SK-N-DZ (cell line): ENCODE measurements at regions not wholly inside any gene's neighbourhood (a gene's known extent, or its start where the extent isn't known, plus 50 kb on each side); places are given as distances from the start of the nearest gene placed in this dataset.
"Not testable (repeated sequence)": the region's sequence is repeated elsewhere in the genome, so short reads cannot be mapped to it uniquely, and the experiment has no call there.

Source experiments
- DNase-seq: peaks from one replicate; pipeline ENCODE4 v3.0.0-alpha.2; 2015; ENCODE audit warnings: low spot score

- DNase-seq = no peak
Measured at GRCh38 chr14:41549821-41550607, 56.7 kb upstream of the LRFN5 start.

GRCh38 chr14:41549282-41549681 is 57.4 kb upstream of the LRFN5 start:
- no peak for DNase-seq

- no peak for DNase-seq
Measured at GRCh38 chr14:41548666-41549065, 58.0 kb upstream of the LRFN5 start.

- DNase-seq = no peak
Measured at GRCh38 chr14:41541333-41541732, 65.3 kb upstream of the LRFN5 start.

- no peak for DNase-seq
Measured at GRCh38 chr14:41532255-41532654, 74.4 kb upstream of the LRFN5 start.

- no peak for DNase-seq
Measured at GRCh38 chr14:41521891-41522290, 84.8 kb upstream of the LRFN5 start.

- DNase-seq = not testable (repeated sequence)
Measured at GRCh38 chr14:41518030-41518429, 88.6 kb upstream of the LRFN5 start.

GRCh38 chr14:41506552-41506951 is 100.1 kb upstream of the LRFN5 start:
- no peak for DNase-seq

- DNase-seq = no peak
Measured at GRCh38 chr14:41505491-41505890, 101.2 kb upstream of the LRFN5 start.

- no peak for DNase-seq
Measured at GRCh38 chr14:41498959-41499358, 107.7 kb upstream of the LRFN5 start.

GRCh38 chr14:41490323-41490722 is 116.4 kb upstream of the LRFN5 start:
- DNase-seq = no peak

GRCh38 chr14:41489315-41489972 is 117.2 kb upstream of the LRFN5 start:
- DNase-seq = no peak

GRCh38 chr14:41488401-41488800 is 118.3 kb upstream of the LRFN5 start:
- no peak for DNase-seq

- DNase-seq = no peak
Measured at GRCh38 chr14:41482861-41483260, 123.8 kb upstream of the LRFN5 start.

- DNase-seq = no peak
Measured at GRCh38 chr14:41476526-41476925, 130.2 kb upstream of the LRFN5 start.

GRCh38 chr14:41461380-41461779 is 145.3 kb upstream of the LRFN5 start:
- DNase-seq = no peak

GRCh38 chr14:41457393-41457792 is 149.3 kb upstream of the LRFN5 start:
- no peak for DNase-seq

GRCh38 chr14:41449066-41449465 is 157.6 kb upstream of the LRFN5 start:
- DNase-seq = no peak

GRCh38 chr14:41446008-41446407 is 160.7 kb upstream of the LRFN5 start:
- DNase-seq = no peak

- DNase-seq = no peak
Measured at GRCh38 chr14:41423503-41423902, 183.2 kb upstream of the LRFN5 start.

GRCh38 chr14:41421308-41421707 is 185.4 kb upstream of the LRFN5 start:
- DNase-seq = not testable (repeated sequence)

- no peak for DNase-seq
Measured at GRCh38 chr14:41419709-41420108, 187.0 kb upstream of the LRFN5 start.

GRCh38 chr14:41418851-41419250 is 187.8 kb upstream of the LRFN5 start:
- no peak for DNase-seq
